CD4-positive, alpha-beta T cell treated with Interleukin-10 for 1 hour (primary cell): ENCODE measurements at regions not wholly inside any gene's neighbourhood (a gene's known extent, or its start where the extent isn't known, plus 50 kb on each side); places are given as distances from the start of the nearest gene placed in this dataset.
"Not testable (repeated sequence)": the region's sequence is repeated elsewhere in the genome, so short reads cannot be mapped to it uniquely, and the experiment has no call there.

Experiments
- DNase-seq: peaks from one replicate; pipeline ENCODE4 v3.0.0-alpha.2; 2020

DNA sequence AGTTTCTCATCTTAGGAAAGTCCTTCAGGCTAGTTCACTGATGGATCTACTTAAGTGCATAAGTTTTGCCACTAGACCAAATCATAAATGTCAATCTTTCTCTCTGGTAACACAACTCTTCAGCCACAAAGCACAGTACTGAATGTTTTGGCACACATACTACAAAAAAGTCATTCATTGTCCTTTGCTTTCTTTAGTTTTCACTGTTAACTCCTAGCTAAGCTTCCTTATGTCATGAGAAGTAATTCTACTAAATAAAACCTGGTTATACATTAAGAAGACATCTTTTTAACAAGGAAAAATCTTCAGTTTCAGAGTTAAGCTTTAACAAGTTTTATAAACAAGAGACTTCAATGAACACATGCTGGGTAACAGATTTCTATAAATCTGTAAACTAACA, 379.2 kb upstream of the NFIA start:
- no peak for DNase-seq

DNA sequence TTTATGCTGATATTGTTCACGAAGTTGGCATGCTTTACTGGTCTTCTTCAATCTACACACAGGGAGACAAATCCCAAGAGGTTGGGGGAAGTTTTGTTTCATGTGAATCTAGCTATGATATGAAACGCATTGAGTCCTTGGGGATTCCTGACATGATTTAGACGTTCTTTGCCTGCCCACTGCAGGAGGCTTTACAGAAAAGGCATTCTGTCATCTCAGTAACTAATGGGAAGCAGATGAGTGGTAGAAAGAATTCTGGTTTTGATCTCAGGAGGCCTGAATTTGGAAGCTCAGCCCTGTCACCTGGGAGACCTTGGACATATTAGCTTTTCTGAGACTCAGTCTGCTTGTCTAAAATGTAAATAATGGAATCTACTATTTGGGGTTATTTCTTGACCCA, 383.0 kb upstream of the NFIA start:
- no peak for DNase-seq

DNA sequence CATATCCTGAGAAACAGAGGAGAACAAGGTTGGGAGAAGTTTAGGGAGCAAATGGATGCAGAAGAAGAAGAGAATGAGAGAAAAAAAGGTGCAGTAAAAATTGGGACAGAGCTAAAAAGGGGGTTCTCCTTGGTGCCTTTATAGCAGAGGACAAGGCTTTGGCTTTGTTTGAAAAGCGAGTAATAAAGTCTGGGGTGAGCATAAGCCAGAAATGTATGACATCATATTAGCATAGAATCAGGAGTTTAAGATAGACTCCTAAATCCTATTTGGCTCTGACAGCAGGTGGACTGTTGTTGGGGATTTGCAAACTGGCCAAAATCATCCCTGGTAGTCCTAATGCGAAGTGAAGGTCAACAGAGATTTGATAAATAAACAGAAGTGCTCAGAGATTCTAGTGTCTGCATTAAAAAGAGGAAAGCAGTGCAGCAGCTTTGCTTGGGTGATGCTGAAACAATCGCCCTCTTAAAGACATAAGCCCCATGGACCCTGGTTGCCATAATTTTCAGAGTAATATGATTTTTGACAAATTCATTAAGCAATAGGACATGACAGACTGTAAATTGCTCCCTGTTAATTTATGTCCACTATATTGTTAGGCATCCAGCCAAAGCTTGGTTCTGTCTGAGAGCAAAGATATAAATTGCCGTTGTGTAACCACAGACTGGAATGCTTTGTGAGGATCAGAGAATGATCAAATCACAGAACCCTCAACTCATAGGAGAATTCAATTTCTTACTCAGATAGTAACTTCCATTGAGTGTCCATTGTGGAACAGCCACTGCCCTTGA, 385.0 kb upstream of the NFIA start:
- DNase-seq, result no peak

DNA sequence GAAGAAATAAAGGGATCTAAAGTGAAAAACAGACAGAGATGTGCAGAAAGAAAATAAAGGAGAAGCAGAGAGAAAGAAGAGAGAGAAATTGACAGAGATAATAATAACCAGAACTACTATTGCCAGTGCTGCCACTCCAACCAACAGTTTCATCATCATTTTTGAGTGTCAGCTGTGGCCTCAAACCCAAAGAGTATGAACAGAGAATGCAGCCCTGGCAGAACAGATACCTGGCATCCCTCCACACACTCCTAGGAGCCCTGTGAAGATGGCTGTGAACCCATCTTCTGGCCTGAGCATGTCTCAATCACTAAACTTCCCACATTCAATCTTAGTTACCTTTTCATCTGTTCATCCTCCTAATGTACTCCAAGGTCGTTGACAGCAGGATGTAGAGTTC, 385.8 kb upstream of the NFIA start:
- DNase-seq, result no peak

DNA sequence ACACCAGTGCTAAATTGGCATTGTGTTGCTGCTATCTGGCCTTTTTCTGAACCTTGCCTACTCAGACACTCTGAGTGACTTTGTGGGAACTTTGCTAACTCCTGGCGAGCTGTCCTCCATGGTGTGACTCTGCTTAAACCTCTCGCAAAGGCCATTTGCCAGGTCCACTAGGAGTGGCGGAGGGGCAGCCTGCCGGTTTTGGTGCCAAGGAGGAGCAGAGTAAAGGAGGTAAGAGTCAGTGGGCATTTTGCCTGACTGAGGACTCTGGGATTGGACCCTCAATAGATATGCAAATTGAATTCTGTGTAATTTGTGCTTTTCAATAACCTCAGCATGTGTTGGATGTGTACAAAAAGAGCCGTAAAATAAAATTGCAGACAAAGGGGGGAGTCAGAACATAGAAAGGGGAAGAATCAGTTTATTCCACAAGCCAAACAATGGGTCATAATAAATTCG, 386.6 kb upstream of the NFIA start:
- DNase-seq, result no peak

DNA sequence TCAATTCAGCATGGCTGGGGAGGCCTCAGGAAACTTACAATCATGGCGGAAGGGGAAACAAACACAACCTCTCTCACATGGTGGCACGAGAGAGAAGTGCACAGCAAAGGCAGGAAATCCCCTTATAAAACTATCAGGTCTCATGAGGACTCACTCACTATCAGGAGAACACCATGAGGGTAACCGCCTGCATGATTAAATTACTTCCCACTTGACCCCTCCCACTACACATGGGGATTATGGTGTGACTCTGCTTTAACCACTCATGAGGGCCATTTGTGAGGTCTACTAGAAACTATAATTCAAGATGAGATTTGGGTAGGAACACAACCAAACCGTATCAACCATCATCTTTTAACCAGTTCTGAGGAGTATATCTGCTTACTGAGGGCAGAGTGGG, 387.4 kb upstream of the NFIA start:
- DNase-seq, result no peak

DNA sequence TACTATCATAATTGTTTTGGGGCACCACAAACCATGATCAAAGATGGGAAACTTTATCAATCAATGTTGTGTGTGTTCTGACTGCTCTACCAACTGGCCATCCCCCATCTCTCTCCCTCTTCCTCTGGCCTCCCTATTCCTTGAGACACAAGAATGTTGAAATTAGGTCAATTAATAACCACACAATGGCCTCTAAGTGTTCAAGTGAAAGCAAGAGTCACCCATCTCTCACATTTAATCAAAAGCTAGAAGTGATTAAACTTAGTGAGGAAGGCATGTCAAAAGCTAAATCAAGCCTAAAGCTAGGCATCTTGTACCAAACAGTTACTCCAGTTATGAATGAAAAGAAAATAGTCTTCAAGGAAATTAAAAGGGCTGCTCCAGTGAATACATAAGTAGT, 390.3 kb upstream of the NFIA start:
- DNase-seq, result no peak

DNA sequence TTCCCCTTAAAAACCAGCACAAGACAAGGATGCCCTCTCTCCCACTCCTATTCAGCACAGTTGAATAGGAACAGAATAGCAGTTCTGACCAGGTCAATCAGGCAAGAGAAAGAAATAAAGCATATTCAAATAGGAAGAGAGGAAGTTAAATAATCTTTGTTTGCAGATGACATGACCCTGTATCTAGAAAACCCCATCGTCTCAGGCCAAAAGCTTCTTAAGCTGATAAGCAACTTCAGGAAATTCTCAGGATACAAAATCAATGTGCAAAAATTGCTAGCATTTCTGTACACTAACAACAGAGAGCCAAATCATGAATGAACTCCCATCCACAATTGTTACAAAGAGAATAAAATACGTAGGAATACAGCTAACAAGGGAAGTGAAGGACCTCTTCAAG, 394.1 kb upstream of the NFIA start:
- DNase-seq, result not testable (repeated sequence)

DNA sequence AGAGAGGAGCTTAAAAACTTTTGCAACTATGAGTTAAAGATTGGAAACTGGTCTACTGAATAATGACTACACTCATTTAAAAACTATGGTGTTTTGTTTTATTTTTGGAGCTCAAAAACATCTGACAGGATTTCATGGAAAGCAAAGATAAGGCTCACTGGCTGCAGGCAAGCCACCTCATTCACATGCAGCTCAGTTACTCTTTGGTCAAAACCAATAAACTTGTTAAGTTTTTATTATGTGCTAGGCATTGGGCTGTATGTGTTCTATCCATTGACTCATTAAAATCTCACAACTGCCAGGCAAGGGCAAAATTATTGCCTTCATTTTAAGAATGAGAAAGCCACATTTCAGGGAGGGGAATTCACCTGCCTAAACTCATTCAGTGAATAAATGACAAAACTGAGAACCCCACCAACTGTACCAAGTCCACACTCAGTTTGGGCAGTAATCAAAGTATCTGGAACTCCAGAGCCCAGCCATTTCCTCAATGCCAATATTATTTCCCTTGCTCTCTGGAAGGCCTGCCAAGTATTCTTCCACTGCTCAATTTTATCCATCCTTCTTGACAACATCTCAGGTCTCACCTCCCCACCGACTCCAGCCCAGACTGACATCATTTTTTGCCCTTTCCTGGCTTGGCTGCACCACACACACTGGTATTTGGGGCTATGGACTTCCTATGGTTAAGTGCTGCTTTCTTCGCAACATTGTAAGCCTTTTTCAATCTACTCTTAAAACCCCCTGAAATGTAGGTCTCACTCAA, 401.1 kb upstream of the NFIA start:
- no peak for DNase-seq

DNA sequence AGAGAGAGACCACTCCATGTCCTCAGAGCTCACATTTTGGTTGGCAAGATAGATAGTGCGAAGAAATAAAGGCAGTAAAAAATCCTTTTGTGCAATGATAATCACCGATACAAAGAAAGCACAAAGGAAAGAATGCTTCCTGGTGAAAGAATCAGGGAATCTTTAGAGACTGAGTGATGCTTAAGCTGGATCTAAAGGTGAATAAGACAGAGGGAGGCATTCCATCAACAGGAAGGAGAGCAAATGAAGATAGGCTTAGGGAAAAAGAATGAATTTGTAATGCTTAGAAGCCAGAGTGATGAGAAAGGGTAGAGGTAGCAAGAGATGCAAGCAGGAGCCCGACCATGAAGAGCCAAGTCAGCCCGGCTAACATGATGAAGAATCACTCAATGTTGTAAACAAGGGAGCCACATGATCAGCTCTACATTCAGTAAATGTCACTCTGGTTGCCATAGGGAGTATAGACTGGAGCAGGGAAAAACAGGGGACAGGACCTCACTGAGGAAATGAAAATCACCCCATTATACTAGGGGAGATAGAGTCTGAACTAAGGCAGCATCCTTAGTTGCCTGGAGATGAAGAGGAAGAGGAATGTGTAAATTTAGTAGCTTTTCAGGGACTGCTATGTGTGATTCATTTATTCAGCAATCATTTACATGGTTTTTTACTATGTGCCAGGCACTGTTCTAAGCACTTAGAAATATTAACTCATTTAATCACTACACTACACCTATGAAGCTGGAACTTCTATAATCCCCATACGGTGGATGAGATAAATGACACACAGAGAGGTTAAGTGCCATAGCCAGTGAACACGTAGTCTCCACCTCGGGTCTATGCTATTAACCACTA, 402.6 kb upstream of the NFIA start:
- no peak for DNase-seq

DNA sequence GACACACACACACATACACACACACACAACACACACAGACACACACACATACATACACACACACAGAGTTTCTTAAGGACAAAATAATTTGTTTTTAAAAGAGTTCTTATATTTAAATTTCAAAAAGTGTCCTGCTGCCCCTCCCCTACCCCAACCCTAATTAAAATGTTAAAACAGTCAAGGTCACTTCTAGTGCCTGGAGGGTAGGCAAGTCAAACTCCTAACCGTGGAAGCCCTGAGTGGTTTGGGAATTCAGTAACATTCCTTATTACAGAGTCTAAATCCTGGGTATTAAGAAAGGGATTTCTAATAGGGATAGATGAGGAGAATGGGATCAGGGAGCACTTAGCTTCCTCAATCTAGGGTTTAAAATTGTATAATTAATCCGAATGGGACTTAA, 403.6 kb upstream of the NFIA start:
- DNase-seq, result no peak

DNA sequence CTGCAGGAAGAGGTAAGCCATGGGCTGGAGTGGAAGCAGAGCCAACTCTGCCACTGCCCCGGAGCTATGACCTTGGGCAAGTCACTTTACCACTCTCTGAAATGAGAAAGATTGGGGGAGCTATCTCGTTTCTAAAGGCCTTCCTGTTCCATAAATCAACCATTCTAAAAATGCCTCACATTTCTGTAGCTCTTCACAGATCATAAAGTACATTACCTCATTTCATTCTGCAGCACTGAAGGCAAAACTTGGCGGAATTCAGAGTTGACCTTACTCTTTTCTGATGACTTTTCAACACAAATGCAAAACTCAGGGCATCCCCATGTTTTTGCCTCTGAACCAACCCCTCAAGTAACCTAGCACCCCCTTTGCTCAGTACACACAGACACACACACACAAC, 404.0 kb upstream of the NFIA start:
- DNase-seq, result no peak

DNA sequence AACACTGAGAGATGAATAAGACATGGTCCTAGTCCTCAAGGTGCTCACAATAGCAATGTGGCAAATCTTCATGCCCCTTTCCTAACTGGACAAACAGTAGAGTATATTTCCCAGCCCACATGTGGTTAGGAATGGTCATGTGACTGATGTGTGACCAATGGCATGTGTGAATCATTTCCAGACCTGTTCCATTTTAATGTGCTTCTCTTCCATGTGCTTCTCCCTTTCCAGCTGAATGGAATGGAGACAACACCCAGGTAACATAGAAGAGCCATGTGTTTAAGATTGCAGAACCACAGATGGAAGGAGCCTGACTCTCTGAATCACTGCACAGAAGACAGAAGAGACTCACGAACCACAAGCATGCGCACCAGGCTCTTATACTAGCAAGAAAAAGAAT, 409.9 kb upstream of the NFIA start:
- no peak for DNase-seq

DNA sequence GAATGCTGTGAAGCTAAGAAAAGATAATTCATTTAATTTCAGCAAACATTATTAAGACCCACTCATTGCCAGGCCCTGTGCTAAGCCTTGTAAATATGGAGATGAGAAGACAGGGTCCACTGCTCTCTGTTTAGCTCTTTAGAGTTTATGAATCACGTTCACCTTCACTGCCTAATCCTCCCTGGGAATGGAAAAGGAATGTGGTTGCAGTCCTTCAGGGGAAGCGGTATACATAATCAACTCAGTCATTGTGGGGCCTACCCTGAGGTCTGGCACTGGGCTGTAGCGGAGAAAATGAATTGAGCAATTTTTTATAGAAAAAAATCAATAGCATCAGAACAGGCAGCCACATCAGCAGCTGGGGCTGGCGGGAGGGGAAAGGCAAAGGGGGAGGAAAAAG, 412.1 kb upstream of the NFIA start:
- DNase-seq, result no peak

DNA sequence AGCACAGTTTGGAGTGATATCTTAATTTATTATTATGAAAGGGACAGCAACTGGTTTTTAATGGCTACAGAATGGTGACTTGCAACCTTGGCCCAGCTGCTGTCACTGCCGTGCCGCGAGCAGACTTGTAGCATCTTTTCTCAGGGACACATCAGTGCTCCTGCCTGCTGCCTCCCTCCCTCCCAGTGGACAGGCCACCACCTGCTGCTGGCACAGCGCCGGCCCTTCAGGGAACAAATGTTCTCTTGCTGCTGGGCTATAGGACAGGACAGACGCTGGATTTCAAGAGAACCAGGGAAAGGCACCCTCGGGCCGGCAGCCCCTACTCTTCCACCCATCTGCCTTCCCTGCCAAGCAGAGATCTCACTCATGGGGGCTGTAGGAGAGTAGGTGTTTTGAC, 413.8 kb upstream of the NFIA start:
- DNase-seq, result no peak

DNA sequence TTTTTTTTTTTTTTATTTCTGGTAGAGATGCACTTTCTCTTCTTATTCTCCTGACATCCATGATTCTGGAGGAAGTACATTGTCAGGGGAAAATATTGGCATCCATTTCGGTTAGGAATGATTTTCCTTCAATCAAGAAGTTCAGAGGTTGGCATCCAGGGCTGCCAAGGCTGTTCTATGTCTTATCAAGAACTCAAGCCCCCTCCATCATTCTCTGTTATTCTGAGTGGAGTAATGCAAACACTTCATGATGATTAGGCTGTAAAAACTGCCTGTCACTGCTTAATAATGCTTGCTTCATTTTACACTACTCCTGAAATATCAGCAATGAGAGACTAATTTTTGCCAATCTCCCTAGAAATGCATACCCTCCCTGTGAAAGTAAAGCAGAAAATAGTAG, 417.1 kb upstream of the NFIA start:
- no peak for DNase-seq

DNA sequence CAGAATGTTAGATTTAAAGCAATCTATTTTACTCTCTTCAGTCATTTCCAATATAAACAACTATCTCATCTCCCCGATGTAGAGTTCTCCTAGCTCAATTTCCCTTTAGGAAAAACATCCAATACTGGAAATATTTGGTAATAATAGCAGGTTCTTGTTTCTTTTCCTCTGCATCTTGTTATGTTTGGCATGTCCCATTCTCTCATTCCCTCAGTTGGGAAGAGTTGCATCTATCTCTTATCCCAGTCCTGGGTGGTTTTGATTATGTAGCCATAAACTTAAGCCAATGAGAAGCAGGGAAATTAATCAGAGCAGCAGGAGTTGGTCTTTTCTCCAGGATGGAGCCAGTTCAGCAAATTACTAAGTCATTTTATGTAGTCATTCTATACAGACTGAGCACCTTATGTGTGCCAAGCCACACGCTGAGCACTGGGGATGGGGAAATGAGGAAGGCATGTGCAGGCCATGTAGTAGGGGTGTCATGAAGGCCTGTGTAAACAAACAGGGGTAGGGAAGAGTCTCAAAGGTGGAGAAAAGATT, 418.2 kb upstream of the NFIA start:
- DNase-seq, result no peak

DNA sequence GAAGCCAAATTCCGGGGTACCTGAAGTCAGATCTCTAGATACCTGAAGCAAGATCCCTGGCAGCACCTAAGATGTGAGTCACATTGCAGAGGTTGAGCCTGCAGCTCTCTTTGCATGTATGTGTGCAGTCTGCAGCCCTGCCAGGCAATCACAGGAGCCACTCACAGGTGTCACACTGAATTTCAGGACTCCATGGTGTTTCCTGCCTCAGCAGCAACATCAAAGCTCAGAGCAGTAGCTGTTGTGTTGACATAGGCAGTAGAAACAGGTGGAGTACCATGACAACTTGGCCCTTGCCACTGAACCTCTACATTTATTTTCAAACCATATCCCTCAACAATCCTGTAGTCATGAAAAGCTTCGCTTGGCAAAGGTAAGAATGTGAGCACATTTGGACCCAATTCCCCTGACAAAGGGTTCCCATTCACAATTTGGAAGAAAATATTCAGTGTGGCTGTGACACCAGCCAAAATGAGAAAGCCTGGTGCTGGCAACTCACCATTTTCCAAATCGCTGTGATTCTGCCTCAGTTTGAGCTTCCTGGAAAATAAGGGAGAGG, 419.8 kb upstream of the NFIA start:
- DNase-seq, result no peak

DNA sequence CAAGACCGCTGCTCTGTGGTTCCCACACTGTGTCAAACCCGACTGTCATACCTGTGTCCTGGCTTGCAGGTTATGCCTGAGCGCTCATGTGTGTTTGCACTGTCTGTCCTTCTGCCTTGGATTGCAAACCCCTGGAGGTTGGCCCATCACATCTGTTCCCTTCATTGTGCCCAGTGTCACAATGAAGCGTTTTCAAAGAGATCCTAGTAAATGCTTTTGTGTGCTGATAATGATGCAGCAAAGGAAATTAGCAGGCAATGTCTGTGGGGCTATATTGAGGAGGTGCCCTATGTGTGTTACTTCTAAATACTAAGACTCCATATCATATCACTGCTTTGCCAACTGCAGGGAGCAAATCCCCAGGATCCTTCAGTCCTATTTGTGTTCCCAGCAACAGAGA, 424.4 kb upstream of the NFIA start:
- no peak for DNase-seq

DNA sequence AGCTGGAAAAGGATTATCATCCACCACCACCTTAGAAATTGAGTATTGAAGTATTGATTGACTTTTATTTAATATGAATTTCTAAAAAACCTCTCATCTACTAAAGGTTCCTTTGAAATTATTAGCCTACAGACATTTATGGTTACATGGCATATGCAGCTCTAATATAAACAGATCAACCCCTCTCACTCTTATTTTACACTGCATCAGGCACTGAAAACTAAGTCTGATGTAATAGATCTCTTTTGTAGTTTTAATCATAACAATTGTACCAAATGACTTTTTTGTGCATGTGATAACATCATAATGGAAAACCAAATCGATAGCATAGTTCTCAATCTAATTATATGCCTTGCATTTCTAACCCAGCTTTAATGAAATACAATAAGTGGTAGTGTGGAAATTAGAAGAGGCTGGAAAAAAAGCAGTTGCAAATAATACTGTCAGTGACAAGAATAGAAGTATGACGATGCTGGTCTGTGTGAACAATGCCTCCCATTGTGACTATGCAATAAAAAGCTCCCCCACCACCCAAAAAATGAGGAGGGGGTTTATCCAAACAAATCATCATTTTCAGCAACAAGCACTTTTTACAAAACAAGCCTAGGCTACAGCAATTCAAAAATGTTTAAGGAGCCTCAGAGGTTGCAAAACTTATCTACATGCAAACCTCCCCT, 426.5 kb upstream of the NFIA start:
- no peak for DNase-seq

DNA sequence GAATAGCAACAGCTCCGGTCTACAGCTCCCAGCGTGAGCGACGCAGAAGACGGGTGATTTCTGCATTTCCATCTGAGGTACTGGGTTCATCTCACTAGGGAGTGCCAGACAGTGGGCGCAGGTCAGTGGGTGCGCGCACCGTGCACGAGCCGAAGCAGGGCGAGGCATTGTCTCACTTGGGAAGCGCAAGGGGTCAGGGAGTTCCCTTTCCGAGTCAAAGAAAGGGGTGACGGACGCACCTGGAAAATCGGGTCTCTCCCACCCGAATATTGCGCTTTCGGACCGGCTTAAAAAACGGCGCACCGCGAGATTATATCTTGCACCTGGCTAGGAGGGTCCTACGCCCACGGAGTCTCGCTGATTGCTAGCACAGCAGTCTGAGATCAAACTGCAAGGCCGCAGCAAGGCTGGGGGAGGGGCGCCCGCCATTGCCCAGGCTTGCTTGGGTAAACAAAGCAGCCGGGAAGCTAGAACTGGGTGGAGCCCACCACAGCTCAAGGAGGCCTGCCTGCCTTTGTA, 442.3 kb upstream of the NFIA start:
- not testable (repeated sequence) for DNase-seq

DNA sequence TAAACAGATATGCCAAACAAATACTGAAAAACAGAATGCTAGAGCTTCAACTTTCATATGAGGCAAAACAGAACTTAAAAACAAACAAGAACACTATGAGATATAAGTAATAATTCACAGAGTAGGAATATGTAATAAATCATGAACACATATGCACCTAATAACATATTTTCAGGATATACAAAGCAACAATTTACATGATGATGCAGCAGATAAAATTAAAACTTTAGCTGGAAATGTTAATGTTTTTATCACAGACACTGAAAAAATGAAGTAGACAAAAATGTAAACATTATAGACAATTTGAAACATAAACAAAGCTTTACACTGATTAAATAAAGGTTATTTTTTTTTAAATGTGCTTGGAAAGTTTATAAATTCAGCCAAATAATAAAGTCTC, 443.1 kb upstream of the NFIA start:
- DNase-seq, result no peak
